Smooth muscle cell (in vitro differentiated cells): ENCODE measurements at regions not wholly inside any gene's neighbourhood (a gene's known extent, or its start where the extent isn't known, plus 50 kb on each side); places are given as distances from the start of the nearest gene placed in this dataset.

Source experiments
- DNase-seq: peaks from one replicate; lab custom pipeline; 2025; ENCODE audit not compliant: unreplicated experiment; lab: John Stamatoyannopoulos, UW
- H2AFZ ChIP-seq: fragments of 200-600 bp; sonication (generic); 2 replicates; pipeline ENCODE4 v1.6.0; 2016; ENCODE audit warnings: antibody characterized with exemption, low read depth, mild to moderate bottlenecking
- H3F3A ChIP-seq: fragments of 200-600 bp; sonication (generic); 2 replicates; pipeline ENCODE4 v1.6.0; 2017; ENCODE audit warnings: antibody characterized with exemption, low read depth
- H3K27ac ChIP-seq: fragments of 200-600 bp; sonication (generic); 2 replicates; pipeline ENCODE4 v1.5.1; 2016; ENCODE audit warnings: low read depth, mild to moderate bottlenecking
- H3K27me3 ChIP-seq: fragments of 200-600 bp; sonication (generic); 2 replicates; pipeline ENCODE4 v1.6.1; 2016; ENCODE audit warnings: low read depth, mild to moderate bottlenecking
- H3K36me3 ChIP-seq: fragments of 200-600 bp; sonication (generic); 2 replicates; pipeline ENCODE4 v1.5.1; 2016; ENCODE audit warnings: low read depth
- H3K4me1 ChIP-seq: fragments of 200-600 bp; sonication (generic); 2 replicates; pipeline ENCODE4 v1.5.1; 2016; ENCODE audit warnings: low read depth
- H3K4me2 ChIP-seq: fragments of 200-600 bp; sonication (generic); 2 replicates; pipeline ENCODE4 v1.6.0; 2016; ENCODE audit warnings: mild to moderate bottlenecking
- H3K4me3 ChIP-seq: fragments of 200-600 bp; sonication (generic); 2 replicates; pipeline ENCODE4 v1.5.1; 2016; ENCODE audit warnings: mild to moderate bottlenecking
- H3K79me2 ChIP-seq: fragments of 200-600 bp; sonication (generic); 2 replicates; pipeline ENCODE4 v1.6.0; 2016; ENCODE audit warnings: low read depth, mild to moderate bottlenecking
- H3K9ac ChIP-seq: fragments of 200-600 bp; sonication (generic); 2 replicates; pipeline ENCODE4 v1.6.0; 2016; ENCODE audit warnings: low read depth
- H3K9me3 ChIP-seq: fragments of 200-600 bp; sonication (generic); replicated peaks from 2 replicates; pipeline ENCODE4 v1.5.1; 2016; ENCODE audit warnings: low read depth
- H4K20me1 ChIP-seq: fragments of 200-600 bp; sonication (generic); 2 replicates; pipeline ENCODE4 v1.6.0; 2016; ENCODE audit warnings: low read depth
- CTCF ChIP-seq: fragments of 200-600 bp; sonication (generic); IDR thresholded peaks from 2 replicates; pipeline ENCODE4 v1.5.1; 2017; ENCODE audit warnings: borderline replicate concordance, mild to moderate bottlenecking, antibody characterized with exemption; ENCODE audit not compliant: insufficient read depth, poor library complexity, severe bottlenecking
- WGBS: methylation state at CpG from one replicate; pipeline ENCODE4 v1.1.7; 2016; ENCODE audit warnings: low lambda C conversion rate; 5-methylcytosine and 5-hydroxymethylcytosine counted together

DNA sequence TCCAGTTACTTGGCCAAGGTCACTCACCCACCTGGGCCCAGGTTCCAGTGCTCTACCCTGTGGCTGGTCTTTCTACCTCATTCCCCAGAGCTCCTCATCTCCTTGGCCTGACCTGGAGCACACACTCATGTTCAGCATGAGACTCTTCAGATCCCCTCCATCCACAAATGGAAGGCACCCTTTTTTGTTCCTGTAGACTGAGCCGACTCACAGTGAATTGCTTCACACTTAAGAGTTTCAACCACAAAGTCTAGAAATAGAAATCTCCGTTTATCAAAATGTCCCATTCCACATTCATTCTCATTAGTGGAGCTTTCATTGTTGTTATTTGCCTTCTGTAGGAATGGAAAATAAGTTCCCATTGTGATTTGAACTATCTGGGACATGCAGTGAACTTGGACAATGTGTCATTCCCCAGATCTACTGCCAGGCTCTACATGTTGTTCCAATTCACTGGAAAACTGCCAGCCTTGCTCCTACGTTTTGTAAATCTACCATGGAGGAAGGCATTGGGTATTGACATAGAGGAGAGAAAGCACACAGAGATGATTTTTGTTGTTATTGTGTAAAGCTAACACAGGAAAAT, 125.3 kb upstream of the CELF2 start:
- Histone ChIP-seq H3K9ac (no peak overlapping the region), H3K4me1 (no peaks in the 10 kb centered on the region), H4K20me1 (no peaks in the 10 kb centered on the region), H3K27me3 (no peaks in the 10 kb centered on the region), H3F3A (no peaks in the 10 kb centered on the region), H3K27ac (no peak overlapping the region), H3K4me2 (no peak overlapping the region), H3K79me2 (no peaks in the 10 kb centered on the region), H2AFZ (no peak overlapping the region), H3K4me3 (no peak overlapping the region), H3K9me3 (no peaks in the 10 kb centered on the region), H3K36me3 (no peaks in the 10 kb centered on the region)
- WGBS: 74% methylated on average over 3 of the region's 3 CpGs
- no peak for TF ChIP-seq CTCF
- no peak for DNase-seq

GRCh38 chr10:10897400-10897799, 120.3 kb upstream of the CELF2 start:
- 93% methylated on average over 3 of the region's 3 CpGs for WGBS
- TF ChIP-seq CTCF: no peak
- H3K27ac ChIP-seq: no peak overlapping the region
- H3K4me2 ChIP-seq: no peak overlapping the region
- H3K36me3 ChIP-seq: no peaks in the 10 kb centered on the region
- no peaks in the 10 kb centered on the region for H3K9me3 ChIP-seq
- no peaks in the 10 kb centered on the region for H3F3A ChIP-seq
- H3K79me2 ChIP-seq: no peaks in the 10 kb centered on the region
- no peaks in the 10 kb centered on the region for H4K20me1 ChIP-seq
- H3K9ac ChIP-seq: no peak overlapping the region
- H3K27me3 ChIP-seq: peaks cover 21% of the 10 kb centered on the region
- no peak overlapping the region for H3K4me3 ChIP-seq
- no peaks in the 10 kb centered on the region for H3K4me1 ChIP-seq
- H2AFZ ChIP-seq: no peak overlapping the region
- no peak for DNase-seq

DNA sequence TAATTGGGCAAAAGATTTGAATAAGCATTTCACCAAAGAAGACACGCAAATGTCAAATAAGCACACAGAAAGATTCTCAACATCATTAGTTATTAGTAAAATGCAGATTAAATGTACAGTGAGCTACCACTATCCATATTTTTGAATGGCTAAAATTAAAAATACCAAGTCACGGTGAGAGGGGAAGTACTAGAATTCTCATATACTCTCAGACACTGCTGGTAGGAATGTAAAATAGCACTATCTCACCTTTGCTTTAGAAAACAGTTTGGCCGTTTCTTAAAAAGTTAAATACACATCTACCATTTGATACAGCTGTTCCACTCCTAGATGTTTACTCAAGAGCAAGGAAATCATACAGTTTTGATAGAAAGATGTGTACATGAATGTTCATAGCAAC, 115.8 kb upstream of the CELF2 start:
- WGBS: 90% methylated on average over 3 of the region's 3 CpGs
- no peak overlapping the region for H3K4me3 ChIP-seq
- no peaks in the 10 kb centered on the region for H3K9me3 ChIP-seq
- no peak overlapping the region for H3K27ac ChIP-seq
- H4K20me1 ChIP-seq: no peaks in the 10 kb centered on the region
- no peaks in the 10 kb centered on the region for H3K4me1 ChIP-seq
- H3K4me2 ChIP-seq: no peak overlapping the region
- H3F3A ChIP-seq: no peaks in the 10 kb centered on the region
- H2AFZ ChIP-seq: no peak overlapping the region
- H3K79me2 ChIP-seq: no peaks in the 10 kb centered on the region
- no peak for DNase-seq
- no peaks in the 10 kb centered on the region for H3K36me3 ChIP-seq
- no peak overlapping the region for H3K9ac ChIP-seq
- peaks cover 21% of the 10 kb centered on the region for H3K27me3 ChIP-seq
- no peak for TF ChIP-seq CTCF

GRCh38 chr10:10902951-10903350, 114.7 kb upstream of the CELF2 start:
- Histone ChIP-seq H3K9me3 (no peaks in the 10 kb centered on the region), H3K27ac (no peak overlapping the region), H3K9ac (no peak overlapping the region), H3K27me3 (peaks cover 18% of the 10 kb centered on the region), H3K4me3 (no peak overlapping the region), H3K36me3 (no peaks in the 10 kb centered on the region), H3K4me2 (no peak overlapping the region), H3F3A (no peaks in the 10 kb centered on the region), H3K79me2 (no peaks in the 10 kb centered on the region), H4K20me1 (no peaks in the 10 kb centered on the region), H2AFZ (no peak overlapping the region), H3K4me1 (no peaks in the 10 kb centered on the region)
- TF ChIP-seq CTCF: no peak
- DNase-seq: no peak
- 90% methylated on average over 2 of the region's 2 CpGs for WGBS
